ENCODE measurements at regions not wholly inside any gene's neighbourhood (a gene's known extent, or its start where the extent isn't known, plus 50 kb on each side); places are given as distances from the start of the nearest gene placed in this dataset.

DNA sequence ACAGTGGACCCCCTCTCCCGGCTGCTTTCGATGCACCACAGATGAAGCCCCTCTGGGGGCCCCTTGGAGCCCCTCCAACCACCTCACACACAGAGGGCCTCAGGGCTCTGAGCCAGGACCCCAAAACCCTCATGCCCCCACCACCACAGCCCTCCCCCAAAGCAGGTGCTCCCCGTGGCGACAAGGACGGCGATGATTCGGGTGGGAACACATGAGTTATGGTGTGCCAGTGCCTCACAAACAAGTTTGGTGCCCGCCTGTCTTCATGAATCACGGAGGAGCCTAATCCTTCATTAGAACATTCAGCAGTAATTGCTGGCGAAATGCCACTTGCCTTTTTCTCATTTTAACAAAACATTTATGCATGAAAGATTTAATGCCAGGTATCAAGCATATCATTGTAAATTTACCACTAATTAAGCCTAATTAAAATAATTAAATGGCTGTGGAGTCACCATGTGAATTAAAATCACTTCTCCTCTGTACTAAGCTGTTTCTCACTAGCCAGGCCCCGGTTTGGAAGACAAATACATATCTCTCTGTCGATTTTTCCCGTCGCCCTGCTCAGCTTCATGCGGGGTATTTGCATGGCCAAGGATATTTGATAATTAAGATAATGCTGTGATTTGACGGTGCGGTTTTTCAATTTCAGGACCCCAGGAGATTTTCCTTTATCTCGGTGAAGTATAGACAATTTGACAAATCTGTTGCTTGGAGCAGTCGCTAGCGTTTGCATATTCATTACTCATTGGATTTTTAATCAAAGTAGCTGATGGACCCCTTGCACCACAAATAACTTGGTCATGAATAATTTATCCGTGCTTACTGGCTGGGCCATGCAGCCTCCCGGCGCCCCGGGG, 157.0 kb downstream of the TLE3 start:
- TF ChIP-seq, protein P1, sequence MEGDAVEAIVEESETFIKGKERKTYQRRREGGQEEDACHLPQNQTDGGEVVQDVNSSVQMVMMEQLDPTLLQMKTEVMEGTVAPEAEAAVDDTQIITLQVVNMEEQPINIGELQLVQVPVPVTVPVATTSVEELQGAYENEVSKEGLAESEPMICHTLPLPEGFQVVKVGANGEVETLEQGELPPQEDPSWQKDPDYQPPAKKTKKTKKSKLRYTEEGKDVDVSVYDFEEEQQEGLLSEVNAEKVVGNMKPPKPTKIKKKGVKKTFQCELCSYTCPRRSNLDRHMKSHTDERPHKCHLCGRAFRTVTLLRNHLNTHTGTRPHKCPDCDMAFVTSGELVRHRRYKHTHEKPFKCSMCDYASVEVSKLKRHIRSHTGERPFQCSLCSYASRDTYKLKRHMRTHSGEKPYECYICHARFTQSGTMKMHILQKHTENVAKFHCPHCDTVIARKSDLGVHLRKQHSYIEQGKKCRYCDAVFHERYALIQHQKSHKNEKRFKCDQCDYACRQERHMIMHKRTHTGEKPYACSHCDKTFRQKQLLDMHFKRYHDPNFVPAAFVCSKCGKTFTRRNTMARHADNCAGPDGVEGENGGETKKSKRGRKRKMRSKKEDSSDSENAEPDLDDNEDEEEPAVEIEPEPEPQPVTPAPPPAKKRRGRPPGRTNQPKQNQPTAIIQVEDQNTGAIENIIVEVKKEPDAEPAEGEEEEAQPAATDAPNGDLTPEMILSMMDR (optimal IDR thresholded peaks at IDR 0.05 in 1 of 3, IDR thresholded peaks at IDR 0.05 in 1 of 3, conservative IDR thresholded peaks at IDR 0.05 in 1 of 3; ENCODE audit: extremely low read depth in 1 of 3, insufficient read depth in 2 of 3, low read length in 3 of 3): no peak
- no peak for TF ChIP-seq EZH2 (IDR thresholded peaks at IDR 0.05; ENCODE audit: low read length)

DNA sequence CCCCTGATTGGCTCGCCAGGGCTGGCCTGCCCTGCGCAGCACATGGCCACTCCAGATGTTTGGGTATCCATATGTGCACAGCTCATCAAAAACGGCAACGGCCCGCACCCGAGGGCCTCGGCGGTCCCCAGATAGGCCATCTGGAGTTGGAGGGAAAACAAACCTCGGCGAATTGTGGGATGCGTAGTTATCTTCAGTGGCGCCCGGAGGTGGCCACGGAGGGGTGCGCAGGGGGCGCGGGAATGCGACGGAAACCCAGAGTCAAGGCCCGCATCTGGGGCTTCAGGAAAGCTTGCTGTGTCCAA, 156.5 kb downstream of the TLE3 start:
- Histone ChIP-seq H3K9me1 (ENCODE audit: control insufficient read depth, extremely low read depth, insufficient read depth, low read length) (no peaks in the 10 kb centered on the region), H3K36me3 (ENCODE audit: control insufficient read depth in 2 of 2, extremely low read depth in 1 of 2, insufficient read depth in 2 of 2, low read length in 2 of 2) (no peaks in the 10 kb centered on the region), H4K20me1 (ENCODE audit: control insufficient read depth, extremely low read depth, insufficient read depth, low read length) (no peaks in the 10 kb centered on the region), H3K4me2 (ENCODE audit: control insufficient read depth, extremely low read depth, insufficient read depth, low read depth, low read length) (no peak overlapping the region), H3K27ac (ENCODE audit: control insufficient read depth, insufficient read depth, low read length) (no peak overlapping the region), H3K4me3 (ENCODE audit: control insufficient read depth in 2 of 3, extremely low read depth in 1 of 3, insufficient read depth in 2 of 3, low read depth in 1 of 3, low read length in 3 of 3) (no peak overlapping the region), H3K9me3 (ENCODE audit: control insufficient read depth, low read depth, low read length) (no peaks in the 10 kb centered on the region), H2AFZ (ENCODE audit: control insufficient read depth, low read length) (no peak overlapping the region), H3K9ac (ENCODE audit: control insufficient read depth, extremely low read depth, insufficient read depth, low read length) (no peak overlapping the region), H3K27me3 (ENCODE audit: control insufficient read depth, extremely low read depth, insufficient read depth, low read length) (peaks cover 30% of the 10 kb centered on the region), H3K79me2 (ENCODE audit: control insufficient read depth, insufficient read depth, low read length) (no peaks in the 10 kb centered on the region), H3K4me1 (ENCODE audit: control insufficient read depth, extremely low read depth, insufficient read depth, low read length) (no peaks in the 10 kb centered on the region)
- no peak for TF ChIP-seq EZH2 (IDR thresholded peaks at IDR 0.05; ENCODE audit: low read length)
- TF ChIP-seq, protein P1 (optimal IDR thresholded peaks at IDR 0.05 in 1 of 3, IDR thresholded peaks at IDR 0.05 in 1 of 3, conservative IDR thresholded peaks at IDR 0.05 in 1 of 3; ENCODE audit: extremely low read depth in 1 of 3, insufficient read depth in 2 of 3, low read length in 3 of 3): no peak
- dilution Hi-C loops (cut with MboI; ENCODE audit: extremely low pct_ligation_motif_present, low sequenced_read_pairs): no loop called here
- no peak for FAIRE-seq
- no peak for DNase-seq (ENCODE audit: low read depth, low spot score)

More for the DNA sequence above, 157.0 kb downstream of the TLE3 start:
- no peaks in the 10 kb centered on the region for H3K9me3 ChIP-seq (ENCODE audit: control insufficient read depth, low read depth, low read length)
- H3K79me2 ChIP-seq (ENCODE audit: control insufficient read depth, insufficient read depth, low read length): no peaks in the 10 kb centered on the region
- H4K20me1 ChIP-seq (ENCODE audit: control insufficient read depth, extremely low read depth, insufficient read depth, low read length): no peaks in the 10 kb centered on the region
- H3K27me3 ChIP-seq (ENCODE audit: control insufficient read depth, extremely low read depth, insufficient read depth, low read length): peaks cover 28% of the 10 kb centered on the region
- no peak overlapping the region for H3K27ac ChIP-seq (ENCODE audit: control insufficient read depth, insufficient read depth, low read length)
- no peak for DNase-seq (ENCODE audit: low read depth, low spot score)
- H3K9me1 ChIP-seq (ENCODE audit: control insufficient read depth, extremely low read depth, insufficient read depth, low read length): no peaks in the 10 kb centered on the region
- no peak for FAIRE-seq
- H3K4me1 ChIP-seq (ENCODE audit: control insufficient read depth, extremely low read depth, insufficient read depth, low read length): no peaks in the 10 kb centered on the region
- H3K36me3 ChIP-seq (ENCODE audit: control insufficient read depth in 2 of 2, extremely low read depth in 1 of 2, insufficient read depth in 2 of 2, low read length in 2 of 2): no peaks in the 10 kb centered on the region
- H3K4me3 ChIP-seq (ENCODE audit: control insufficient read depth in 2 of 3, extremely low read depth in 1 of 3, insufficient read depth in 2 of 3, low read depth in 1 of 3, low read length in 3 of 3): no peak overlapping the region
- no peak overlapping the region for H3K9ac ChIP-seq (ENCODE audit: control insufficient read depth, extremely low read depth, insufficient read depth, low read length)
- no peak overlapping the region for H3K4me2 ChIP-seq (ENCODE audit: control insufficient read depth, extremely low read depth, insufficient read depth, low read depth, low read length)
- no peak overlapping the region for H2AFZ ChIP-seq (ENCODE audit: control insufficient read depth, low read length)
- dilution Hi-C loops (cut with MboI; ENCODE audit: extremely low pct_ligation_motif_present, low sequenced_read_pairs): no loop called here

Measured in keratinocyte (primary cell).